ENCODE measurements at regions not wholly inside any gene's neighbourhood (a gene's known extent, or its start where the extent isn't known, plus 50 kb on each side); places are given as distances from the start of the nearest gene placed in this dataset.

- TF ChIP-seq EZH2phosphoT487 (IDR thresholded peaks at IDR 0.05; ENCODE audit: insufficient read depth, low read depth) (no peak), EZH2 (IDR thresholded peaks at IDR 0.05; ENCODE audit: insufficient read depth, poor library complexity, severe bottlenecking) (no peak)
- 0 to 10% methylated on average over 1 of the region's 1 CpG for WGBS, 2 experiments (ENCODE audit: low coverage in 1 of 2, low lambda C conversion rate in 2 of 2, missing lambda C conversion rate in 2 of 2)
- no peak for DNase-seq
- Histone ChIP-seq H3K9ac (no peak overlapping the region), H3K9me3 (ENCODE audit: low read depth) (no peaks in the 10 kb centered on the region), H2AFZ (no peak overlapping the region), H3K36me3 (ENCODE audit: low read depth) (no peaks in the 10 kb centered on the region), H3K27ac (no peak overlapping the region), H3K4me1 (ENCODE audit: insufficient read depth) (no peaks in the 10 kb centered on the region), H4K20me1 (ENCODE audit: insufficient read depth) (no peaks in the 10 kb centered on the region), H3K79me2 (ENCODE audit: insufficient read depth) (no peaks in the 10 kb centered on the region), H3K9me2 (ENCODE audit: insufficient read depth) (no peaks in the 10 kb centered on the region), H3K4me2 (ENCODE audit: unreplicated experiment) (no peak overlapping the region), H3F3A (ENCODE audit: insufficient read depth) (no peaks in the 10 kb centered on the region), H3K4me3 (no peak overlapping the region), H3K27me3 (replicated peaks; ENCODE audit: insufficient read depth) (no peaks in the 10 kb centered on the region)
- in situ Hi-C loops (cut with MboI), result no loop called here
Measured at GRCh38 chr7:108634535-108634934, 64.9 kb downstream of the DNAJB9 start.

DNA sequence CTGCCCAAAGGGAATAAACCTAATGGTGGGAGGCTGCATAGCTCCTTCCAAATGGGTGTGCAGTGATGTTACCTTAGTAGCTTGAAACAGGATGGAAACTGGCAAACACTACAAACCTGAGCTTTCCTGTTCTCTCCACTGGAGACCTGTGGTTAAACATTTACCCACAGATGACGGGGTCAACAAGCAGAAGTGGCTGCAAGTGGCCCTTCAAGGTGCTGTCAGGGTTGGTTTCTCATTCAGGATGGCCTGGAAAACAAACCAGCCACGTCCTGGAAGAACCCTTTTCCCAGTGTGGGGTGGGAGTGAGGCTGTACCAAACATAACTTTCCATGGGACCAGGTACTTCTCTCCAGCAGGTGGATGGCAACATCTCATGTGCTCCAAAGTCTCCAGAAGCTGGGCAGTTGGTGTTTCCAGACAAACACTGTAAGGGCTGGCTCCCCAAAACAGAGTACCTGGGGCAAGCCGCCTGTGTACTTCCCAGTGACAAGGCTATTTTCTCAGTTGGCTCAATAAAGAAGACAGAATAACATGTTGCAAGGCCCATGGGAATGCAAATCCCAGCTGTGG lies 67.5 kb downstream of the DNAJB9 start:
- no peak overlapping the region for H3K9ac ChIP-seq
- no peak overlapping the region for H3K27ac ChIP-seq
- in situ Hi-C loops (cut with MboI), result no loop called here
- no peaks in the 10 kb centered on the region for H3K9me2 ChIP-seq (ENCODE audit: insufficient read depth)
- no peaks in the 10 kb centered on the region for H3K9me3 ChIP-seq (ENCODE audit: low read depth)
- no peaks in the 10 kb centered on the region for H3K79me2 ChIP-seq (ENCODE audit: insufficient read depth)
- no peaks in the 10 kb centered on the region for H3K36me3 ChIP-seq (ENCODE audit: low read depth)
- H3K4me1 ChIP-seq (ENCODE audit: insufficient read depth), result no peaks in the 10 kb centered on the region
- H3K4me3 ChIP-seq, result no peak overlapping the region
- TF ChIP-seq EZH2phosphoT487 (IDR thresholded peaks at IDR 0.05; ENCODE audit: insufficient read depth, low read depth) (no peak), EZH2 (IDR thresholded peaks at IDR 0.05; ENCODE audit: insufficient read depth, poor library complexity, severe bottlenecking) (no peak)
- H3K4me2 ChIP-seq (ENCODE audit: unreplicated experiment), result no peak overlapping the region
- H4K20me1 ChIP-seq (ENCODE audit: insufficient read depth), result no peaks in the 10 kb centered on the region
- WGBS, 2 experiments (ENCODE audit: low coverage in 1 of 2, low lambda C conversion rate in 2 of 2, missing lambda C conversion rate in 2 of 2), result 7 to 12% methylated on average over 3 of the region's 3 CpGs
- H2AFZ ChIP-seq, result no peak overlapping the region
- no peaks in the 10 kb centered on the region for H3K27me3 ChIP-seq (replicated peaks; ENCODE audit: insufficient read depth)
- DNase-seq, result no peak
- no peaks in the 10 kb centered on the region for H3F3A ChIP-seq (ENCODE audit: insufficient read depth)

DNA sequence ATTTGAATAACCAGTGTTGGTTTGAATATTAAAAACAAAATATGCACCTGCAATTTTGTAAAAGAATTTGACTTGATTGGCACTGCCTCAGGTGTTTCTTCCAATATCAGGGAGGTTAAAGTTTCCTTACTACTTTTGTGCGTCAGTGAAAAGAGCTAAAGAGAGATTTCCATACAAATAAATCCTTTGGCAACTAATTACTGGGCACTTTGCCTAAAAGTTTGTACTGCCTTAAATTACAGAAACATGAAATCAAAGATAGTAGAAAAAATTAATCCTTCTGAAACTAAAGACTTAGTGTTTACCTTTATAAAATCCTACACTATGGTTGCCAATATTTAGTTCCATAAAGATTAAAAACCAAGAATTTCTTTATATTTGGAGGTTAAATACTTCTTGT lies 72.5 kb downstream of the DNAJB9 start:
- Histone ChIP-seq H3K4me3 (no peak overlapping the region), H2AFZ (no peak overlapping the region), H3K9me3 (ENCODE audit: low read depth) (no peaks in the 10 kb centered on the region), H3K79me2 (ENCODE audit: insufficient read depth) (no peaks in the 10 kb centered on the region), H3K27me3 (replicated peaks; ENCODE audit: insufficient read depth) (no peaks in the 10 kb centered on the region), H3K4me2 (ENCODE audit: unreplicated experiment) (no peak overlapping the region), H3K4me1 (ENCODE audit: insufficient read depth) (no peaks in the 10 kb centered on the region), H3K9me2 (ENCODE audit: insufficient read depth) (no peaks in the 10 kb centered on the region), H4K20me1 (ENCODE audit: insufficient read depth) (no peaks in the 10 kb centered on the region), H3F3A (ENCODE audit: insufficient read depth) (no peaks in the 10 kb centered on the region), H3K9ac (no peak overlapping the region), H3K36me3 (ENCODE audit: low read depth) (no peaks in the 10 kb centered on the region), H3K27ac (no peak overlapping the region)
- in situ Hi-C loops (cut with MboI), result no loop called here
- TF ChIP-seq EZH2phosphoT487 (IDR thresholded peaks at IDR 0.05; ENCODE audit: insufficient read depth, low read depth), result no peak
- TF ChIP-seq EZH2 (IDR thresholded peaks at IDR 0.05; ENCODE audit: insufficient read depth, poor library complexity, severe bottlenecking), result no peak
- no peak for DNase-seq
- 50 to 57% methylated on average over 1 of the region's 1 CpG for WGBS, 2 experiments (ENCODE audit: low coverage in 1 of 2, low lambda C conversion rate in 2 of 2, missing lambda C conversion rate in 2 of 2)

GRCh38 chr7:108643136-108643535 lies 73.5 kb downstream of the DNAJB9 start:
- Histone ChIP-seq H4K20me1 (ENCODE audit: insufficient read depth) (no peaks in the 10 kb centered on the region; the same call in 1 of the 2 replicates), H3K4me3 (no peak overlapping the region), H3K27ac (no peak overlapping the region), H3K4me1 (ENCODE audit: insufficient read depth) (no peaks in the 10 kb centered on the region), H3K9me3 (ENCODE audit: low read depth) (no peaks in the 10 kb centered on the region), H3K9ac (no peak overlapping the region), H3K36me3 (ENCODE audit: low read depth) (no peaks in the 10 kb centered on the region), H2AFZ (no peak overlapping the region), H3K27me3 (replicated peaks; ENCODE audit: insufficient read depth) (no peaks in the 10 kb centered on the region), H3K9me2 (ENCODE audit: insufficient read depth) (no peaks in the 10 kb centered on the region), H3K4me2 (ENCODE audit: unreplicated experiment) (no peak overlapping the region), H3F3A (ENCODE audit: insufficient read depth) (no peaks in the 10 kb centered on the region), H3K79me2 (ENCODE audit: insufficient read depth) (no peaks in the 10 kb centered on the region)
- in situ Hi-C loops (cut with MboI), result no loop called here
- no peak for TF ChIP-seq EZH2 (IDR thresholded peaks at IDR 0.05; ENCODE audit: insufficient read depth, poor library complexity, severe bottlenecking)
- no peak for TF ChIP-seq EZH2phosphoT487 (IDR thresholded peaks at IDR 0.05; ENCODE audit: insufficient read depth, low read depth)
- no peak for DNase-seq
- 53 to 55% methylated on average over 5 of the region's 5 CpGs for WGBS, 2 experiments (ENCODE audit: low coverage in 1 of 2, low lambda C conversion rate in 2 of 2, missing lambda C conversion rate in 2 of 2)

- Histone ChIP-seq H3F3A (ENCODE audit: insufficient read depth) (no peaks in the 10 kb centered on the region), H3K27ac (no peak overlapping the region), H3K9me2 (ENCODE audit: insufficient read depth) (no peaks in the 10 kb centered on the region), H3K27me3 (replicated peaks; ENCODE audit: insufficient read depth) (no peaks in the 10 kb centered on the region), H4K20me1 (ENCODE audit: insufficient read depth) (no peaks in the 10 kb centered on the region; the same call in 1 of the 2 replicates), H3K9ac (no peak overlapping the region), H3K36me3 (ENCODE audit: low read depth) (no peaks in the 10 kb centered on the region), H3K4me2 (ENCODE audit: unreplicated experiment) (no peak overlapping the region), H3K4me1 (ENCODE audit: insufficient read depth) (no peaks in the 10 kb centered on the region), H3K9me3 (ENCODE audit: low read depth) (no peaks in the 10 kb centered on the region), H3K79me2 (ENCODE audit: insufficient read depth) (no peaks in the 10 kb centered on the region), H3K4me3 (no peak overlapping the region), H2AFZ (no peak overlapping the region)
- in situ Hi-C loops (cut with MboI), result no loop called here
- TF ChIP-seq EZH2phosphoT487 (IDR thresholded peaks at IDR 0.05; ENCODE audit: insufficient read depth, low read depth) (no peak), EZH2 (IDR thresholded peaks at IDR 0.05; ENCODE audit: insufficient read depth, poor library complexity, severe bottlenecking) (no peak)
- DNase-seq, result no peak
- WGBS, 2 experiments (ENCODE audit: low coverage in 1 of 2, low lambda C conversion rate in 2 of 2, missing lambda C conversion rate in 2 of 2), result 27 to 29% methylated on average over 6 of the region's 6 CpGs
Measured at GRCh38 chr7:108648989-108649388, 79.3 kb downstream of the DNAJB9 start.
